ENCODE measurements at regions not wholly inside any gene's neighbourhood (a gene's known extent, or its start where the extent isn't known, plus 50 kb on each side); places are given as distances from the start of the nearest gene placed in this dataset.

DNA sequence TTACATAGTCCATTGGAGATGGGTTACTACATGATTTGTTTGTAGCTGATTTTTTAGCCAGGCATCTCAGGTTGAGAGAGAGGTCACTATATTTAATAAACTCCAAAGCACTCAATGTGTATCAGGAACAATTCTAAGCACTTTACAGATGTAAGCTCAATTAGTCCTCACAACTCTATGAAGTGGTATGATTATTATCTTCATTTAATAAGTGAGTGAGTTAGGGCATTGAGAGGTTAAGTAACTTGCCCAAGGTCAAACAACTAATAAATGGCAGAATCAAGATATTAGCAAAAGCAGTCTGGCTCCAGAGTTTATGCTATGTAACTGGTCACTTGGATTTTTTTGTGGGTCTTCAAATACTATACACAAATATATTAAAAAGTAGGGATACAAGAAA, 56.3 kb upstream of the ABI3BP start:
- TF ChIP-seq, protein P1, sequence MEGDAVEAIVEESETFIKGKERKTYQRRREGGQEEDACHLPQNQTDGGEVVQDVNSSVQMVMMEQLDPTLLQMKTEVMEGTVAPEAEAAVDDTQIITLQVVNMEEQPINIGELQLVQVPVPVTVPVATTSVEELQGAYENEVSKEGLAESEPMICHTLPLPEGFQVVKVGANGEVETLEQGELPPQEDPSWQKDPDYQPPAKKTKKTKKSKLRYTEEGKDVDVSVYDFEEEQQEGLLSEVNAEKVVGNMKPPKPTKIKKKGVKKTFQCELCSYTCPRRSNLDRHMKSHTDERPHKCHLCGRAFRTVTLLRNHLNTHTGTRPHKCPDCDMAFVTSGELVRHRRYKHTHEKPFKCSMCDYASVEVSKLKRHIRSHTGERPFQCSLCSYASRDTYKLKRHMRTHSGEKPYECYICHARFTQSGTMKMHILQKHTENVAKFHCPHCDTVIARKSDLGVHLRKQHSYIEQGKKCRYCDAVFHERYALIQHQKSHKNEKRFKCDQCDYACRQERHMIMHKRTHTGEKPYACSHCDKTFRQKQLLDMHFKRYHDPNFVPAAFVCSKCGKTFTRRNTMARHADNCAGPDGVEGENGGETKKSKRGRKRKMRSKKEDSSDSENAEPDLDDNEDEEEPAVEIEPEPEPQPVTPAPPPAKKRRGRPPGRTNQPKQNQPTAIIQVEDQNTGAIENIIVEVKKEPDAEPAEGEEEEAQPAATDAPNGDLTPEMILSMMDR (IDR thresholded peaks at IDR 0.05; ENCODE audit: poor library complexity, severe bottlenecking): no peak

DNA sequence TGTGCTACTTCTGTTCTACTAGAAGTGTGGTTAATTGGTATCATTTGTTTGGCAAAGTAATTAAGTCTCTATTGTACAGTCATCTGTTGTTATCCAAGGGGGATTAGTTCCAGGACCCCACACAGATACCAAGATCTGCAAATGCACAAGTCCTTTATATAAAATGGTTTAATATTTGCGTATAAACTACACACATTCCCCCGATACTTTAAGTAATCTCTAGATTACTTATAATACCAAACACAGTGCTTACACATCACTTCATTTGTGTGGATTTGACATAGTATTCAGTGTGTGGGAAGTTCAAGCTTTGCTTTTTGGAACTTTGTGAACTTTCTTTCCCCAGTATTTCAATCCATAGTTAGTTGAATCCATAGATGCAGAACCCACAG, 50.5 kb upstream of the ABI3BP start:
- peaks cover 20% of the 10 kb centered on the region for H3K4me1 ChIP-seq (ENCODE audit: insufficient read depth, poor library complexity, severe bottlenecking)
- TF ChIP-seq, protein P1 (IDR thresholded peaks at IDR 0.05; ENCODE audit: poor library complexity, severe bottlenecking): no peak

More for the DNA sequence above, 56.3 kb upstream of the ABI3BP start:
- Histone ChIP-seq H3K27me3 (ENCODE audit: insufficient read depth, poor library complexity, severe bottlenecking) (no peaks in the 10 kb centered on the region), H3K4me1 (ENCODE audit: insufficient read depth, poor library complexity, severe bottlenecking) (no peaks in the 10 kb centered on the region), H3K36me3 (ENCODE audit: low read depth) (no peaks in the 10 kb centered on the region), H3K27ac (ENCODE audit: poor library complexity, severe bottlenecking) (no peak overlapping the region), H3K9me3 (ENCODE audit: severe bottlenecking) (no peaks in the 10 kb centered on the region), H3K4me3 (ENCODE audit: severe bottlenecking) (no peak overlapping the region)
- no peak for DNase-seq (ENCODE audit: low spot score)
- no peak for ATAC-seq (ENCODE audit: low read depth)

DNA sequence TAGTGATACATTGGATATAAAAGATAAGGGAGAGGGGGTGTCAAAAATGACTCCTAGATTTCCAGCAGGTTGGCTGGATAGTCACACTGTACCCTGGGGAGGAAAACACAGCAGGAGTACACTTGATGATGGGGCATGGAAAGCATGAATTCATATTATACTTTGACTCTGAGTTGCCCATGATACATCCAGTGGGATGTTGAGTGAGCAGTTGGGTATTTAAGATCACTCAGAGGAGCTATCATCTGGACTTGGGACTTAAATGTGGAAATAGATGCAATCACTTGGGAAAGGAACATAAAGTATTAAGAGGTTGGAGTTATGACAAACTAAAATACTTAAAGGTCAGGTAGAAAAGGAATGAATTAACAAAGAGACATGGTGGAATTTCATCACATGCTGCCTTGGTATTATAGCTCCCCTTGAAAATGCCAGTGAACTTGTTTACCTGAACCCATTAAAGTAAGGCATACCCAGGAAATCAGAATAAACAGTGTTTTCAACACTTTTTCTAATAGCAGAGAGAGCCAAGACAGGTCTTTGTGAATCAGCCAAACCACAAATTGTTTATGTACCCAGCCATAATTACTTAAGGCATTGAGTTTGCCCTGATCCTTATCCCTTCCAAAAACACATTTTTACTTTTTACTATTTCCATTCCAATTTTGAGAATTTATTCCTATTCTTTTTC, 49.9 kb upstream of the ABI3BP start:
- no peaks in the 10 kb centered on the region for H3K27me3 ChIP-seq (ENCODE audit: insufficient read depth, poor library complexity, severe bottlenecking)

More for the DNA sequence above, 50.5 kb upstream of the ABI3BP start:
- no peaks in the 10 kb centered on the region for H3K36me3 ChIP-seq (ENCODE audit: low read depth)
- peak overlapping the region; percentile 41 for H3K27ac ChIP-seq (ENCODE audit: poor library complexity, severe bottlenecking)
- no peaks in the 10 kb centered on the region for H3K9me3 ChIP-seq (ENCODE audit: severe bottlenecking)
- no peaks in the 10 kb centered on the region for H3K27me3 ChIP-seq (ENCODE audit: insufficient read depth, poor library complexity, severe bottlenecking)
- DNase-seq (ENCODE audit: low spot score) (no peak), ATAC-seq (ENCODE audit: low read depth) (no peak)
- H3K4me3 ChIP-seq (ENCODE audit: severe bottlenecking): no peak overlapping the region

More for the DNA sequence above, 49.9 kb upstream of the ABI3BP start:
- Histone ChIP-seq H3K4me3 (ENCODE audit: severe bottlenecking) (no peak overlapping the region), H3K27ac (ENCODE audit: poor library complexity, severe bottlenecking) (peak overlapping the region; percentile 41), H3K4me1 (ENCODE audit: insufficient read depth, poor library complexity, severe bottlenecking) (peaks cover 20% of the 10 kb centered on the region), H3K9me3 (ENCODE audit: severe bottlenecking) (no peaks in the 10 kb centered on the region), H3K36me3 (ENCODE audit: low read depth) (no peaks in the 10 kb centered on the region)
- ATAC-seq (ENCODE audit: low read depth) (peak; percentile 71), DNase-seq (ENCODE audit: low spot score) (no peak)
- TF ChIP-seq, protein P1 (IDR thresholded peaks at IDR 0.05; ENCODE audit: poor library complexity, severe bottlenecking): no peak
